Glomerular endothelial cell (primary cell): ENCODE measurements at regions not wholly inside any gene's neighbourhood (a gene's known extent, or its start where the extent isn't known, plus 50 kb on each side); places are given as distances from the start of the nearest gene placed in this dataset.

Experiments
- DNase-seq: peaks from one replicate; pipeline ENCODE4 v3.0.0-alpha.2; 2011; ENCODE audit warnings: low read depth, low spot score; ENCODE audit errors: extremely low read depth

- no peak for DNase-seq
Measured at GRCh38 chr7:67413670-67414069, 417.0 kb downstream of the TYW1 start.

- DNase-seq: no peak
Measured at GRCh38 chr7:67414858-67415257, 418.2 kb downstream of the TYW1 start.

GRCh38 chr7:67422601-67423000 is 426.0 kb downstream of the TYW1 start:
- DNase-seq: no peak

GRCh38 chr7:67423065-67423464 is 426.4 kb downstream of the TYW1 start:
- no peak for DNase-seq

GRCh38 chr7:67426654-67427053 is 430.0 kb downstream of the TYW1 start:
- no peak for DNase-seq

- DNase-seq: no peak
Measured at GRCh38 chr7:67429735-67430134, 433.1 kb downstream of the TYW1 start.

GRCh38 chr7:67432536-67433234 is 436.1 kb downstream of the TYW1 start:
- no peak for DNase-seq

GRCh38 chr7:67435894-67436535 is 439.4 kb downstream of the TYW1 start:
- DNase-seq: no peak

GRCh38 chr7:67438198-67438882 is 441.7 kb downstream of the TYW1 start:
- no peak for DNase-seq

- no peak for DNase-seq
Measured at GRCh38 chr7:67438913-67439505, 442.4 kb downstream of the TYW1 start.

GRCh38 chr7:67440321-67440720 is 443.7 kb downstream of the TYW1 start:
- DNase-seq: no peak

- DNase-seq: no peak
Measured at GRCh38 chr7:67445728-67446127, 449.1 kb downstream of the TYW1 start.

- DNase-seq: no peak
Measured at GRCh38 chr7:67447297-67447696, 450.7 kb downstream of the TYW1 start.

- no peak for DNase-seq
Measured at GRCh38 chr7:67448271-67448670, 451.6 kb downstream of the TYW1 start.

- DNase-seq: no peak
Measured at GRCh38 chr7:67450171-67450570, 453.5 kb downstream of the TYW1 start.

GRCh38 chr7:67451306-67451705 is 454.7 kb downstream of the TYW1 start:
- DNase-seq: no peak

GRCh38 chr7:67452516-67453026 is 455.9 kb downstream of the TYW1 start:
- DNase-seq: no peak

- no peak for DNase-seq
Measured at GRCh38 chr7:67453580-67454380, 457.1 kb downstream of the TYW1 start.

- no peak for DNase-seq
Measured at GRCh38 chr7:67455508-67455907, 458.9 kb downstream of the TYW1 start.

- no peak for DNase-seq
Measured at GRCh38 chr7:67462781-67463191, 466.2 kb downstream of the TYW1 start.

- DNase-seq: no peak
Measured at GRCh38 chr7:67463316-67463715, 466.7 kb downstream of the TYW1 start.
